ENCODE measurements at regions not wholly inside any gene's neighbourhood (a gene's known extent, or its start where the extent isn't known, plus 50 kb on each side); places are given as distances from the start of the nearest gene placed in this dataset.

- TF ChIP-seq, protein P1, sequence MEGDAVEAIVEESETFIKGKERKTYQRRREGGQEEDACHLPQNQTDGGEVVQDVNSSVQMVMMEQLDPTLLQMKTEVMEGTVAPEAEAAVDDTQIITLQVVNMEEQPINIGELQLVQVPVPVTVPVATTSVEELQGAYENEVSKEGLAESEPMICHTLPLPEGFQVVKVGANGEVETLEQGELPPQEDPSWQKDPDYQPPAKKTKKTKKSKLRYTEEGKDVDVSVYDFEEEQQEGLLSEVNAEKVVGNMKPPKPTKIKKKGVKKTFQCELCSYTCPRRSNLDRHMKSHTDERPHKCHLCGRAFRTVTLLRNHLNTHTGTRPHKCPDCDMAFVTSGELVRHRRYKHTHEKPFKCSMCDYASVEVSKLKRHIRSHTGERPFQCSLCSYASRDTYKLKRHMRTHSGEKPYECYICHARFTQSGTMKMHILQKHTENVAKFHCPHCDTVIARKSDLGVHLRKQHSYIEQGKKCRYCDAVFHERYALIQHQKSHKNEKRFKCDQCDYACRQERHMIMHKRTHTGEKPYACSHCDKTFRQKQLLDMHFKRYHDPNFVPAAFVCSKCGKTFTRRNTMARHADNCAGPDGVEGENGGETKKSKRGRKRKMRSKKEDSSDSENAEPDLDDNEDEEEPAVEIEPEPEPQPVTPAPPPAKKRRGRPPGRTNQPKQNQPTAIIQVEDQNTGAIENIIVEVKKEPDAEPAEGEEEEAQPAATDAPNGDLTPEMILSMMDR (conservative IDR thresholded peaks at IDR 0.05) = no peak
- H3K27me3 Mint-ChIP-seq = no peaks in the 10 kb centered on the region
- H3K4me1 Mint-ChIP-seq (ENCODE audit: unreplicated experiment) = peaks cover 8% of the 10 kb centered on the region
- H3K9me3 Mint-ChIP-seq = no peaks in the 10 kb centered on the region
- H3K27ac Mint-ChIP-seq = no peak overlapping the region
- DNase-seq (ENCODE audit: extremely low spot score, unreplicated experiment) = no peak
- peaks cover 3% of the 10 kb centered on the region for H3K36me3 Mint-ChIP-seq
- no peak overlapping the region for H3K4me3 Mint-ChIP-seq
Measured at GRCh38 chr11:71067753-71068152, 184.6 kb downstream of the SHANK2 start.

DNA sequence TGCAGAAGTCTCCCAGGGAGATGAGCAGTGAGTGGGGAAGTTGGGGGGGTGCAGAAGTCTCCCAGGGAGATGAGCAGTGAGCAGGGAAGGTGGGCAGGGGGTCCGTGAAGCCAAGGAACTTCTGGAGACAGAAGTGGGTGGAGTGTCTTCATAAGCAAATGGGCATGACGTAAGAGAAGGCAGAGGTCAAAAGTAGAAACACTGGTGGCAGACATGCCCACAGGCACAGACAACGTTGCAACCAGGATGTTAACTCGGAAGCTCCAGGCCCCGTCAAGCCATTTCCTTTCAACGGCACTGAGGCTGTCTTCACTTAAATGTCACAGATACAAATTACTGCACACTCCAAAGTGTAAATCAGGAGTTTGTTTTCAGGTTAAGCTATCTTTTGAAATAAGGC lies 186.1 kb downstream of the SHANK2 start:
- H3K27ac Mint-ChIP-seq = no peak overlapping the region
- peaks cover 3% of the 10 kb centered on the region for H3K36me3 Mint-ChIP-seq
- DNase-seq (ENCODE audit: extremely low spot score, unreplicated experiment) = no peak
- TF ChIP-seq, protein P1 (conservative IDR thresholded peaks at IDR 0.05) = no peak
- peaks cover 8% of the 10 kb centered on the region for H3K4me1 Mint-ChIP-seq (ENCODE audit: unreplicated experiment)
- H3K9me3 Mint-ChIP-seq = no peaks in the 10 kb centered on the region
- H3K27me3 Mint-ChIP-seq = no peaks in the 10 kb centered on the region
- no peak overlapping the region for H3K4me3 Mint-ChIP-seq

GRCh38 chr11:71065841-71066240 lies 186.5 kb downstream of the SHANK2 start:
- Mint-ChIP-seq H3K4me3 (no peak overlapping the region), H3K36me3 (peaks cover 3% of the 10 kb centered on the region), H3K4me1 (ENCODE audit: unreplicated experiment) (peaks cover 8% of the 10 kb centered on the region), H3K27ac (no peak overlapping the region), H3K9me3 (no peaks in the 10 kb centered on the region), H3K27me3 (no peaks in the 10 kb centered on the region)
- TF ChIP-seq, protein P1 (conservative IDR thresholded peaks at IDR 0.05) = no peak
- DNase-seq (ENCODE audit: extremely low spot score, unreplicated experiment) = no peak

DNA sequence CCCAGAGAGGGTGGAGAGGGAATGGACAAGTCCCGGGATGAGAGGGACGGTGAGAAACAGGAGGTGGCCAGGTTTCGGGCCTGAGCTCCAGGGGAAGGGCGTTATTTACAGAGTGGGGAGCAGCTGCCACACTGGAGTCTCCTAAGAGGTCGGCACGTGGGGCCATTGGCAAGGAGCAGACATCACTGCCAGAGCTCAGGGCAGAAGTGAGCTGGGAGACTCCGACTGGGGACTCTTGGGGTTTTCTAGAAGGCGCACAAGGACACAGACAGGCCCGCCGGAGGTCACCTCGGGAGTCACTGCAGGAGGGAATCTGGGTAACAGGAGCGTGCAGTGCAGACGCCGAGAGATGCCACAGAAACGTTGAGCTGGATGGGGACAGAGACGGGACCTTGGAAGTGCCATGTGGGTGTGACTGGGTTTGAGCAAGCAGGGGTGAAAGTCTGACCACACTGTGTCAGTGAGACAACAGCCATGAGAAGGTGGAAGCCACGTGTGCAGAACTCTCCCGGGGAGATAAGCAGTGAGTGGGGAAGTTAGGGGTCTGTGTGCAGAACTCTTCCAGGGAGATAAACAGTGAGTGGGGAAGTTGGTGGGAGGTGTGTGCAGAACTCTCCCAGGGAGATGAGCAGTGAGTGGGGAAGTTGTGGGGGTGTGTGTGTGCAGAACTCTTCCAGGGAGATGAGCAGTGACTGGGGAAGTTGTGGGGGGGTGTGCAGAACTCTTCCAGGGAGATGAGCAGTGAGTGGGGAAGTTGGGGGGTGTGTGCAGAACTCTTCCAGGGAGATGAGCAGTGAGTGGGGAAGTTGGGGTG lies 187.5 kb downstream of the SHANK2 start:
- Mint-ChIP-seq H3K27ac (no peak overlapping the region), H3K4me3 (no peak overlapping the region)

DNA sequence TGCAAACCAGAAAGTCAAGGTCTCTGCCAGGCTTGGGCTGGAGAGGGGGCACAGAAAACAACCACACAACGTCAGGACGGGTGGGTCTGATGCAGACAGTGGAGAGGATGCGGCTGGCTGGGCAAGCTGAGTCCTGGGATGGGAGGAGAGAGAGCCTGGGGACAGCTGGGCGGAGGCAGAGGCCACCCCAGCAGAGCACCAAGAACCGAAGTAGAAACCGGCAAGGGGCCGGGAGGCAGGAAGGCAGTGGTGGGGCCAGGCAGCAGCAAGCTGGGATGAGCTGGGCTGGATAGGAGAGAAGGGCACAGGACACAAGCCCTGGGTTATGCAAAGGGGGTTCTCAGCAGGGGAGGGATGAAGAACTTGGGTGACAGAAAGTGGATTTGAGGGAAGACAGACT lies 188.2 kb downstream of the SHANK2 start:
- no peaks in the 10 kb centered on the region for H3K27me3 Mint-ChIP-seq
- no peak for DNase-seq (ENCODE audit: extremely low spot score, unreplicated experiment)
- no peak overlapping the region for H3K27ac Mint-ChIP-seq
- no peaks in the 10 kb centered on the region for H3K9me3 Mint-ChIP-seq
- TF ChIP-seq, protein P1 (conservative IDR thresholded peaks at IDR 0.05) = no peak
- H3K4me3 Mint-ChIP-seq = no peak overlapping the region
- peaks cover 8% of the 10 kb centered on the region for H3K4me1 Mint-ChIP-seq (ENCODE audit: unreplicated experiment)
- peaks cover 2% of the 10 kb centered on the region for H3K36me3 Mint-ChIP-seq

More for the DNA sequence above, 187.5 kb downstream of the SHANK2 start:
- no peaks in the 10 kb centered on the region for H3K27me3 Mint-ChIP-seq
- peaks cover 8% of the 10 kb centered on the region for H3K4me1 Mint-ChIP-seq (ENCODE audit: unreplicated experiment)
- peaks cover 1% of the 10 kb centered on the region for H3K36me3 Mint-ChIP-seq
- H3K9me3 Mint-ChIP-seq = no peaks in the 10 kb centered on the region
- TF ChIP-seq, protein P1 (conservative IDR thresholded peaks at IDR 0.05) = no peak
- DNase-seq (ENCODE audit: extremely low spot score, unreplicated experiment) = no peak
